Eye (tissue), 1 donor: ENCODE measurements at regions not wholly inside any gene's neighbourhood (a gene's known extent, or its start where the extent isn't known, plus 50 kb on each side); places are given as distances from the start of the nearest gene placed in this dataset.
A peak's percentile ranks its signal among the peaks of the same experiment; 100 is the strongest.

Experiments
- DNase-seq: peaks from one replicate; pipeline ENCODE4 v3.0.0-alpha.2; 2015

- DNase-seq: no peak
Measured at GRCh38 chr5:74250304-74251102, 390.0 kb downstream of the ENC1 start.

DNA sequence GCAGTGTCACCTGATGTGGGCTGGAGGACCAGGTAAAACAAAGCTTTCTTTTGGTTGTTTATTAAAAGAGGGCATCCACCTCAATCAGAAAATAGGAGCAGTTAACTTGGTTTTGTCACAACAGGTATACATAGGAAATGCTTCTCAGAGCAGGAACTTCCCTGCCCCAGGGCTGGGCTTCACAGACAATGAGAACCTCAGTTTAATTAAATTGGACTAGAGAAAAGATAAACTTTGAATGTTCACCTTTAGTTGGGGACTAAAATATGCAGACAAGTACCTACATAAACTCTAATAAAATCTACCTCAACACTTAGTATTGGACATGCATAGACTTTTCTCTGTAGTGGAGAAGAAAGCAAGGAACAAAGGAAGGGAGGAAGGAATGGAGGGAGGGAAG lies 392.0 kb downstream of the ENC1 start:
- no peak for DNase-seq

GRCh38 chr5:74244406-74244805 lies 396.1 kb downstream of the ENC1 start:
- DNase-seq: no peak

- DNase-seq: peak; percentile 7
Measured at GRCh38 chr5:74243634-74244033, 396.9 kb downstream of the ENC1 start.

- DNase-seq: no peak
Measured at GRCh38 chr5:74242516-74242915, 398.0 kb downstream of the ENC1 start.

GRCh38 chr5:74241751-74242140 lies 398.8 kb downstream of the ENC1 start:
- DNase-seq: no peak

- no peak for DNase-seq
Measured at GRCh38 chr5:74240783-74241750, 399.5 kb downstream of the ENC1 start.

DNA sequence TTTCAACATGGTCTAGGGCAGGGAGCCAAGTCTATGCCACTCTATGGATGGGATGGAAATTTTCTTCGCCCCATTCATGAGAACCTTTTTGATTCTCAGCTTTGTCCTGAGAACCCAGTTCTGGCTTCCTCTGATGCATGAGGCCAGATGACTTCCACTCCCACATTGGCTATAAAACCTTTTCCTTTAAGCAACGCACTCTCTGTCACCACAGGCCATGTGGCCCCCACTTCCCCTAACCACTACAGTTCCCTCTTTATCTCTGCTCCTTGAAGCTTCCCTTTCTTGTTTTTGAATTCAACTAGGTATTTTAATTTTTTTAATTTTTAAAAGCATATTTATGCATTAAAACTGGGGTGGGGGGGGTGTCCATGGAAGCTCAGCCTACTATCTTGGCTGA lies 401.3 kb downstream of the ENC1 start:
- no peak for DNase-seq

GRCh38 chr5:74237571-74238145 lies 402.9 kb downstream of the ENC1 start:
- DNase-seq: no peak

- DNase-seq: no peak
Measured at GRCh38 chr5:74235552-74235951, 405.0 kb downstream of the ENC1 start.

DNA sequence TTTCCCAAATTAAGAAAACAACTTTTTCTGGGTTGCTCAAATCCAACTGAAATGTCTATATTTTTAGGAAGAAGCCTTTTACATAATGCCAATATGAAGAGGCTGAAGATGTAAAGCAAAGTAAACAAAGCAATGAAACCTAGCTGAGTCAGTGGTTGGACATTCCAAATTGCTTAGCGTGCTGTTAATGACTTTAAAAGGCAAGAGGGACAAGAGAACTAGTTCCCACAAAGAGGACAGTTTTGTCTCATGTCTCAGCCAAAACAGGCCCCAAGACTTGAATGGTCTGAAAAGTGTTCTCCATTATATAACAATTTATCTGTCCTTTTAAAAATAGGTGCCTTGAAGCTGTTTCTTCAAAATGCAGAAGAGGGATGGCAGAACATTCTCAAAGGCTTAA lies 407.0 kb downstream of the ENC1 start:
- no peak for DNase-seq

DNA sequence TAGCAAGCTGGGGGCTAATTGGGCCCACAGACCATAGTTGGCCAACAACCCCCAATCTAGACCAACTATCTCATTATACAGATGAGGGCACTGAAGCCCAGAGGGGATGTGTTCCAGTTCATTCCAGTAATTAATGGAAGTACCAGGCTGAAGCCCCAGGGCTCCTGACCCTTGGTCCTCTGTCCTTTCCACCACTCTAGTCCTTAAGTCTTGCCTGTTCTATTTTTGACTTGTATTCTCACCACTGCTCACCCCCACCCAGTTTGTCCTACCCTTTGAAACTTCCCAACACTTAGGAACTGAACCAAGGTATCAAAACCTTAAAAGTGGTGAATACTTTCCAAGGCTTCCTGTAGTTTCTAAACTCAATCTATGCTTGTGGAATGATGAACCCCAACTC lies 407.4 kb downstream of the ENC1 start:
- DNase-seq: no peak

GRCh38 chr5:74232276-74232675 lies 408.3 kb downstream of the ENC1 start:
- DNase-seq: peak; percentile 36

DNA sequence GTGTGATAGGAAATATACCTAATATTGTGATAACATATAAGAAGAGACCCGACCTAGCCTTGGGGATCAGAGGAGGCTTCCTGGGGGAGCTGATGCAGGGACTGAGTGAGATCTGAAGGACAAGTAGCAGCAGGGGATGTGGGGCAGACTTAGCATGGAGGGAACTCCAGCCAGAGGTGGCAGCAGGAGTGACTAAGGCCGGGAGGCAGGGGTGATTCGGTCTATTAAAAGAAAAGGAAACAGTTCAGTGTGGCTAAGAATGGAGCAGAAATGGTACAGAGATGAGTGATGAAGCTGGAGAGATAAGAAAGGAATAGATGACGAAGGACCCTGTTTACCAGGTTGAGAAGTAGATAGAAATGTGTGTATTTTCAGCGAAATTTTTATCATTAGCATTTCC lies 408.8 kb downstream of the ENC1 start:
- no peak for DNase-seq

GRCh38 chr5:74226716-74227485 lies 413.6 kb downstream of the ENC1 start:
- no peak for DNase-seq

GRCh38 chr5:74225587-74225986 lies 414.9 kb downstream of the ENC1 start:
- no peak for DNase-seq

GRCh38 chr5:74224331-74224730 lies 416.2 kb downstream of the ENC1 start:
- no peak for DNase-seq

DNA sequence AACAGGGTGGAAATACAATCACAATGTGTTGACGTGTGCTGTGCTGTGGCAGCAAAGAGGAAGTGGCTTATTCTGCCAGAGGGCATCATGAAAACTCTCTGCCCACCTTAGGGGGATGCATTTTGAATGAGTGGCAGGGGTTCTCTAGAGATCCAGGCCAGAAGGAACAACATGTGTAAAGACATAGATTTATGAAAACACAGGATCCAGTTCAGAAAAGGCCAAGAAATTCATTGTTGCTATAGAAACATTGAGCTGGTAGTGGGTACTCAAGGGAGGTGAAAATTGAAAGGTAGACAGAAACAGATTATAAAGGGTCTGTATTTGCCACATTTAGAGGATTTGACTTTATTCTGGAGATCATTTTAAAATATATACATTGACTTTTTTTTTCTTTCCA lies 417.7 kb downstream of the ENC1 start:
- no peak for DNase-seq

DNA sequence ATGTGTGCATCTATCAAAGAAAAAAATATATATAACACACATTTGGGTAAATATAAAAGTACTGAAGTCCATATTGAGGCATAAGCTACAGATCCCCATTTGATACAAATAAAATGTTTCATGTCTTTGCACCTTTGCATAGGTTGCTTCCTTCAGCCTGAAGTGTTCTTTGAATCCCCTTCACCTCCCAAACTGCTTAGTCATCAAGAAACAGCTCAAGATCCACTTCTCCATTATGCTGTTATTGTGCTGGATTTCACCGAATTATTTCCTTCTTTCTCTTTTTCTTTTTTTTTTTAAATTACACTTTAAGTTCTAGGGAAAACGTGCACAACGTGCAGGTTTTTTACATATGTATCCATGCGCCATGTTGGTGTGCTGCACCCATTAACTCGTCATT lies 419.1 kb downstream of the ENC1 start:
- no peak for DNase-seq

DNA sequence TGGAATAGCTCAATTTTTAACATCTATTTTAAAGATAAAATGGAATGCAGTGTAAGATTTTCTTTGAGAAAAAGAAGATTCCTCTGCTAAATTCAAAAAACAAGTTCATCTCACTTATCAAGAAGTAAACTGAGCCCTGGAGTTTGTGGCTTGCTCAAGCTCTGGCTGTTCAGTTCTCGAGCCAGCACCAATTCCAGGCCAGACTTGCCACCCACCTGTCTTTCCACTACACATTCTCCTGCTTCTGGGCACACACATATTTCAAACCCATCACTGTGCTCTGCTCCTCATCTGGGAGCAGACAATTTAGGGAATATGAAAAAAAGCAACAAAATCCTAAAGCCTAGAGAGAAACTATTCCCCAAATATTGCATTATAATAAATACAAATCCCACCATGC lies 424.5 kb downstream of the ENC1 start:
- DNase-seq: no peak

DNA sequence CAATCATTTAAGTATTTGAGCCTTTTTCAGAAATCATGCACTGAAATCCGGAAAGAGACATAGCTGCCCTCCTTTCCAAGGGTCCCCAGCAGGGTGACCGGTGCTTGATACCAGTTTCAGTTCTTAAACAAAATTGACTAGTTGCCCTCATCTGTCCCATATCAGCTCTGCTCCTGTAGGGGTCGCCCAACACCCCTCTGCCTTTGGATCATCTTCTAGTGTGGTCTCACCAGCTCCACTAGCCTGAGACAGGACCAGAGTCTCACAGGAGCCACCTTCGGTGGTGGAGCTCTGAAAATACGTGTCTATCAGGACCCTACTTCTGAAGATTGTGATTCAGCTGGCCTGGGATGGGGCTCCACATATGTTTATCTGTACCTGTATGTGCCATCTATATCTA lies 428.2 kb downstream of the ENC1 start:
- DNase-seq: no peak

DNA sequence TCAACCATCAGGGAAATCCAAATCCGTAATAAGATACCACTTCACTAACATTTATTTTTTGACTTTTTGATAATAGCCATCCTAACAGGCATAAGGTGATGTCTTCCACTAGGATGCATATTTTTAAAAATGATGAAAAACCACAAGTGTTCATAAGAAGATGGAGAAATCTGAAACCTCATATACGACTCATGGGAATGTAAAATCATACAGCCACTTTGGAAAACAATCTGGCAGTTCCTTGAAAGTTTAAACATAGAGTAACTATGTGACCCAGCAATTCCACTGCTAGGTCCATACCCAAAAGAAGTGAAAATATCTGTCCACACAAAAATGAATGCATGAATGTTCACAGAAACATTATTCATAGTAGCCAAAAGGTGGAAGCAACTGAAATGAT lies 431.0 kb downstream of the ENC1 start:
- no peak for DNase-seq
